Activated naive CD4-positive, alpha-beta T cell treated with anti-CD3 and anti-CD28 coated beads, Interleukin-2, amount 10 ng/mL, durations not matched to agents 7 days and 5 days (primary cell): ENCODE measurements at regions not wholly inside any gene's neighbourhood (a gene's known extent, or its start where the extent isn't known, plus 50 kb on each side); places are given as distances from the start of the nearest gene placed in this dataset.

Source experiments
- CTCF ChIA-PET: fragments of 350-600 bp; sonication (Branson Sonifier 250); formaldehyde crosslinking; loops from one replicate; lab custom pipeline; 2021; ENCODE audit warnings: antibody characterized with exemption; lab: Charles Lee
- DNase-seq: peaks from one replicate; pipeline ENCODE4 v3.0.0-alpha.2; 2020
- H3K27ac Mint-ChIP-seq: one replicate; pipeline ENCODE4 v1.8.0; 2021; ENCODE audit warnings: mild to moderate bottlenecking, moderate library complexity, mixed read lengths
- H3K27me3 Mint-ChIP-seq: one replicate; pipeline ENCODE4 v1.8.0; 2021; ENCODE audit warnings: mild to moderate bottlenecking, mixed read lengths
- H3K36me3 Mint-ChIP-seq: one replicate; pipeline ENCODE4 v1.8.0; 2021; ENCODE audit warnings: mixed read lengths
- H3K4me1 Mint-ChIP-seq: one replicate; pipeline ENCODE4 v1.8.0; 2021; ENCODE audit warnings: mixed read lengths
- H3K4me3 Mint-ChIP-seq: one replicate; pipeline ENCODE4 v1.8.0; 2021; ENCODE audit warnings: mild to moderate bottlenecking, moderate library complexity, mixed read lengths
- H3K9me3 Mint-ChIP-seq: one replicate; pipeline ENCODE4 v1.8.0; 2021; ENCODE audit warnings: mixed read lengths

DNA sequence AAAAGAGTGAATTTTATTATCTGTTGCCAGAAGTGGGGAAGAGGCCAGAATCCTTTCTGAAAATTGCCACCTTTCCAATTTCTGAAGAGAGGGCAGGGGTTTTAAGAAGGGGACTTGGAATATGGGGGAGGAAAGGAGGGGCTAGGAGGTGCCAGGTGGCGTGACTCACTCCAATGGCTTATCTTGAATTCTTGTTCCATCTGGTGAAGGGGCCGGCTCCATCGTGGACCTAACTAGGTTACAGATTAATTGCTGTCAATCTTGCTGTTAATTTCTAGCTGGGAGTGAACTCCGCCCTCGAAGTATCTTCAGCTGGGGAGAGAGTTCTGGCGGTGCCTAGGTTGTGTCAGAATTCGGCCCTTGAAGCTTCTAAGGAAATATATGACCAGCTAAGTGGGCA is 138.7 kb downstream of the YTHDC2 start:
- no peak for DNase-seq
- Mint-ChIP-seq H3K4me3 (no peak overlapping the region), H3K9me3 (no peaks in the 10 kb centered on the region), H3K27me3 (no peaks in the 10 kb centered on the region), H3K4me1 (no peaks in the 10 kb centered on the region), H3K27ac (no peak overlapping the region), H3K36me3 (no peaks in the 10 kb centered on the region)
- CTCF ChIA-PET: interaction anchor here (1.3 kb wide), 1 partner anchor 10 kb away, joined by 3 read pairs; no protein-coding TSS in a partner anchor

DNA sequence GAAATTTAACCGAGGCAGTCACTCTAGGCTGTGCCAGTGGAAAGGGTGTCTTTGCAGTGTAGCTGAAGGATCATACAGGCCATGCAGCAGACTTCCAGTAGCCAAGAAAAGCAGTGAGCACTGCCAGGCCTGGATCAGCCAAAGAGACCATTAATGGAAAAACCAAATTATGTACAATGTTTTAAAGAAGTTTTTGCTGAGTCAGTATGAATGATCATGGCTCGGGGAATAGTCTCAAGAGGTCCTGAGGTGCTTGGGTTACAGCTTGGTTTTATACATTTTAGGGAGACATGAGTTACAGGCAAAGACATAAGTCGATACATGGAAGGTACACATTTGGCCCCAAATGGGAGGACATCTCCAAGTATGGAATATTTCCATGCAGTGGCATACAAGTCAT is 141.3 kb downstream of the YTHDC2 start:
- H3K27ac Mint-ChIP-seq: no peak overlapping the region
- CTCF ChIA-PET: no interaction called here

DNA sequence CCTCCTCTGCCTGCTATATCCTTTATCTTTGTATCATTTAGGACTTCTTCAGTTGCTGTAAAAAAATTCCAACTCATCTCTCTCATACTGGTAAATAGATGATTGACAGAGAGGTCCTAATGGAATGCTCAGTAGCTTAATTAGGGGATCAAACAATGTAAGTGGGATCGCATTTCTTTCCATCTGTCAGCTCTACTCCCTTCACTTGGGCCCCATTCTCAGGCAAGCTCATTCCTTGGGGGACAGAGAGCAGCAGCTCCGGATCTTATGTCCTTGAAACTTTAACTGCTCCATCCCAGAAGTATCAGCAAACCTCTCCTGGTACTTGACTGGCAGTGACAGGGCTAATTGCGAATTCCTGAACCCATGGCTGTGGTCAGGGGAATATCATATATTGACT is 146.7 kb downstream of the YTHDC2 start:
- H3K4me1 Mint-ChIP-seq: no peaks in the 10 kb centered on the region
- no peak overlapping the region for H3K4me3 Mint-ChIP-seq
- CTCF ChIA-PET: interaction anchor here (1.5 to 1.8 kb wide), 2 partner anchors 48 to 326 kb away, joined by 3 to 7 read pairs; no protein-coding TSS in a partner anchor
- no peaks in the 10 kb centered on the region for H3K36me3 Mint-ChIP-seq
- no peak overlapping the region for H3K27ac Mint-ChIP-seq
- H3K27me3 Mint-ChIP-seq: no peaks in the 10 kb centered on the region
- no peak for DNase-seq
- no peaks in the 10 kb centered on the region for H3K9me3 Mint-ChIP-seq

More for the DNA sequence above, 141.3 kb downstream of the YTHDC2 start:
- no peaks in the 10 kb centered on the region for H3K27me3 Mint-ChIP-seq
- no peak overlapping the region for H3K4me3 Mint-ChIP-seq
- no peak for DNase-seq
- H3K4me1 Mint-ChIP-seq: no peaks in the 10 kb centered on the region
- H3K36me3 Mint-ChIP-seq: no peaks in the 10 kb centered on the region
- no peaks in the 10 kb centered on the region for H3K9me3 Mint-ChIP-seq

DNA sequence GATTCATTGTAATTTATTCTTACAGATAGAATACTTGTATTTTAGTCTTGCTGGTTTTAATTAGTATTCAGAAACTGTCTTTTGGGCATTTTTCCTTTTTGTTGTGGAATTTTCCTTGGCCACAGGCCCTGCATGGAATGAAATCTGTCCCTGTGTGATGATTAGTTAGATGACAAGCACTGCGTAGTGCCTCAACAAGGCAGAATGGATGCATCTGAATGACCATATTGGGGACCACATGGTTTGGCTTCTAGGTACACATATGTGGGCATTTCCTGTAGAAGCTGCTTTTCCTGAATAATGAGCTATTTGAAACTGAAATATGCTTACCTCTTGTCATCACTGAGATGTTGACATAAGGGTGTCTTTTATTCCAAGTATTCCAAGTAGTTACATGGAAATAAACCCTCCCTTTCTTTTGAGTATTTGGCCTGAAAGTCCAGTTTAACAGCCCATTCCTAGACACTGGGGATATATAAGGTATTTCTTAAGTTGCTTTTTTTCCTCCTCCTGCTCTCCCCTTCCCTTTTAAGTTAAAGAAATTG is 147.3 kb downstream of the YTHDC2 start:
- CTCF ChIA-PET: interaction anchor here (1.5 to 1.8 kb wide), 2 partner anchors 49 to 327 kb away, joined by 3 to 7 read pairs; no protein-coding TSS in a partner anchor
- no peak overlapping the region for H3K27ac Mint-ChIP-seq
- no peaks in the 10 kb centered on the region for H3K27me3 Mint-ChIP-seq
- DNase-seq: no peak
- H3K4me1 Mint-ChIP-seq: no peaks in the 10 kb centered on the region
- H3K4me3 Mint-ChIP-seq: no peak overlapping the region
- no peaks in the 10 kb centered on the region for H3K36me3 Mint-ChIP-seq
- no peaks in the 10 kb centered on the region for H3K9me3 Mint-ChIP-seq

DNA sequence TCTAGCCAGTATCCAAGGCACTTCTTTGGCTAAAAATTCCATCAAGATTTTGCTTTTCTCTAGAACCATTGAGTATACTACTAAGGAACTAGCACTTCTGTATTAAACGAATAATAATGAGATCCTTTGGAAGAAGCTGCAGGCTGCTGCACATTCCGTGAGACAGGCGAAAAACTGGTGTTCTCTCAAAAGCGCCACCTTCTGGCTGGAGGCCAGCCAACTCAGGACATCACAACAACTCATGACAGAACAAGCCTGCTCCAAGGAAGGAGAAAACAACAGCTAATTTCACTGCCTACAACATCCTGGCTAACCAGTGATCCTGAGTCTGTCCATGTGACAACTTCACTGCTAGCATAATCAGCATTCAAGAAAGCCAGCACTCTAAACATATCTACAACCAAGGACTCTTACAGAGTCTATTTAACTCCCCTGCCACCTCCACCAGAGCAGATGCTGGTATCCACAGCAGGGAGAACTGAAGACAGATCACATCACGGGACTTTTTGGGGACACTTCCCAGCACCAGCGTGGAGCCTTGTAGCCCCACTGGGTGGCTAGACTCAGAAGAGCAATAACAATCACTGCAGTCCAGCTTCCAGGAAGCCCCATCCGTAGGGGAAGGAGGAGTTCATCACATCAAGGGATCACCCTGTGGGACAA is 150.5 kb downstream of the YTHDC2 start:
- Mint-ChIP-seq H3K9me3 (no peaks in the 10 kb centered on the region), H3K4me3 (no peak overlapping the region), H3K27ac (no peak overlapping the region), H3K4me1 (no peaks in the 10 kb centered on the region), H3K27me3 (peaks cover 5% of the 10 kb centered on the region), H3K36me3 (no peaks in the 10 kb centered on the region)
- CTCF ChIA-PET: interaction anchor here (0.9 to 3.4 kb wide), 6 partner anchors 33 to 329 kb away, joined by 3 to 31 read pairs (median 3); no protein-coding TSS in a partner anchor
- DNase-seq: peak; percentile 50

- no peak for DNase-seq
- no peaks in the 10 kb centered on the region for H3K4me1 Mint-ChIP-seq
- no peak overlapping the region for H3K4me3 Mint-ChIP-seq
- CTCF ChIA-PET: interaction anchor here (1.0 kb wide), 1 partner anchor 61 kb away, joined by 3 read pairs; no protein-coding TSS in a partner anchor
- H3K27me3 Mint-ChIP-seq: no peaks in the 10 kb centered on the region
- H3K9me3 Mint-ChIP-seq: peaks cover 4% of the 10 kb centered on the region
- H3K27ac Mint-ChIP-seq: no peak overlapping the region
- H3K36me3 Mint-ChIP-seq: no peaks in the 10 kb centered on the region
These were observed 159.5 kb downstream of the YTHDC2 start for GRCh38 chr5:113673041-113673440.

GRCh38 chr5:113675166-113675565 is 161.7 kb downstream of the YTHDC2 start:
- no peak for DNase-seq
- Mint-ChIP-seq H3K36me3 (no peaks in the 10 kb centered on the region), H3K27ac (no peak overlapping the region), H3K27me3 (no peaks in the 10 kb centered on the region), H3K4me3 (no peak overlapping the region), H3K4me1 (no peaks in the 10 kb centered on the region), H3K9me3 (peaks cover 3% of the 10 kb centered on the region)
- CTCF ChIA-PET: no interaction called here

DNA sequence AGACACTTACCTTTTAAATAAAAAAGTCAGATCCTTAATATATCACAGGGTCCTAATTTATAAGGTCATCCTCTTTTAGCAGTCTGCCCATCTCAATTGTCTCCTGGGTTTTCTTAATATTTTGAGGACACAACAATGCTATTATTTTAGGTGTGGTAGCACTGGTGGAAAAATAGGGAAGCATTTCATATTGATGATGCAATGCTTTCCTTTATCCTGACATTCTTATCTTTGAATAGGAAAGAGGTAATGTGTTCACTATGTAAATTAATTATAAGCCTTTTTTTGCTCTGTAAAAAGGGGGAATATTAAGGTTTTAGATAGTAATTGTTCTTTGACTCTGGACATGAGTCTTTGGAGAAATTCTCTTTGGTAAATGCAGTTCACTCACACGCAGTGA is 164.7 kb downstream of the YTHDC2 start:
- no peaks in the 10 kb centered on the region for H3K36me3 Mint-ChIP-seq
- CTCF ChIA-PET: interaction anchor here (1.3 kb wide), 1 partner anchor 66 kb away, joined by 4 read pairs; no protein-coding TSS in a partner anchor
- no peak overlapping the region for H3K27ac Mint-ChIP-seq
- H3K27me3 Mint-ChIP-seq: no peaks in the 10 kb centered on the region
- peaks cover 3% of the 10 kb centered on the region for H3K9me3 Mint-ChIP-seq
- no peak for DNase-seq
- no peaks in the 10 kb centered on the region for H3K4me1 Mint-ChIP-seq
- no peak overlapping the region for H3K4me3 Mint-ChIP-seq

- Mint-ChIP-seq H3K4me1 (no peaks in the 10 kb centered on the region), H3K36me3 (no peaks in the 10 kb centered on the region), H3K27me3 (no peaks in the 10 kb centered on the region), H3K9me3 (no peaks in the 10 kb centered on the region), H3K4me3 (no peak overlapping the region), H3K27ac (no peak overlapping the region)
- peak; percentile 37 for DNase-seq
- CTCF ChIA-PET: interaction anchor here (1.1 to 2.1 kb wide), 5 partner anchors 67 to 771 kb away, joined by 4 to 13 read pairs (median 4); no protein-coding TSS in a partner anchor
These were observed 165.6 kb downstream of the YTHDC2 start for GRCh38 chr5:113678924-113679575.

DNA sequence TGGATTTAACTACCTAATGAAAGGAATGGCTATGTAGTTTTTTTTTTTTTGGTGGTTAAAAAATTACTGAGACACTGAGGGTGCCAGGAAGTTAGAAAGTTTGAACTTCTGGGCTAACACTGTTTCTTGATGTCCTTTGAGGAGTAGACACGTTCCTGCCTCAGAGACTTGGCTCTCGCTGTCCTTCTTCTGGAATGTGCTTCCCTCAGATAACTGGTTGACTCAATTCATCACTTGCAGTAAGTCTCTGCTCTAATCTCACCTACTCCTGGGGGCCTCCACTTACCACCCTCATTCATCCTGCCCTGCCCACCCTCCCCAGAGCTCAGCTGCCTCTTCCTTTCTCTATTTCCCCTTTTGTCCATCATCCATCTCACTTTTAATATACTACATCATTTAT is 167.0 kb downstream of the YTHDC2 start:
- no peak overlapping the region for H3K27ac Mint-ChIP-seq
- H3K4me3 Mint-ChIP-seq: no peak overlapping the region
- no peaks in the 10 kb centered on the region for H3K27me3 Mint-ChIP-seq
- no peak for DNase-seq
- no peaks in the 10 kb centered on the region for H3K36me3 Mint-ChIP-seq
- H3K9me3 Mint-ChIP-seq: no peaks in the 10 kb centered on the region
- no peaks in the 10 kb centered on the region for H3K4me1 Mint-ChIP-seq
- CTCF ChIA-PET: interaction anchor here (1.2 to 2.1 kb wide), 4 partner anchors 16 to 768 kb away, joined by 3 to 13 read pairs (median 4); no protein-coding TSS in a partner anchor

GRCh38 chr5:113682497-113683136 is 169.1 kb downstream of the YTHDC2 start:
- no peak for DNase-seq
- Mint-ChIP-seq H3K4me3 (no peak overlapping the region), H3K27me3 (peaks cover 6% of the 10 kb centered on the region)

DNA sequence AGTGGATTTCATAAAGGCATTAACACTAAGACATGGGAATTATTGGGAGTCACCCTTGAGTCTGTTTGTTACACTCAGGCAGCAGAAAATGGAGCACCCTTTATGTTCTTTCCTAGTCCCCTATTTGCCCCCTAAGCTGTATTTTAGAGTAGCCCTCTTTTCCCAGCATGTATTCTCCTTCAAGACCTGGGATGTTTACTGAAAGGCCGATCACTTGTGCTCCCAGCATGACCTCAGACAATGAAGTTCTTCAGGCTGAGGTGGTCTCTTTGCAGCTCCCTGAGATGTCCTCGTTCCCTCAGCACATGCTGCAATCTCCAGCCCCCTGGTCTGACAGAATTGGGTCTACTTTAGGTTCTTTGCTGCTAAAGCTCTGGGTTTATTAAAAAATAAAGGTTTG is 169.7 kb downstream of the YTHDC2 start:
- no peaks in the 10 kb centered on the region for H3K4me1 Mint-ChIP-seq
- H3K27ac Mint-ChIP-seq: no peak overlapping the region
- no peak overlapping the region for H3K4me3 Mint-ChIP-seq
- no peak for DNase-seq
- H3K36me3 Mint-ChIP-seq: no peaks in the 10 kb centered on the region
- CTCF ChIA-PET: interaction anchor here (0.6 kb wide), 1 partner anchor 12 kb away, joined by 3 read pairs; no protein-coding TSS in a partner anchor
- peaks cover 6% of the 10 kb centered on the region for H3K27me3 Mint-ChIP-seq
- no peaks in the 10 kb centered on the region for H3K9me3 Mint-ChIP-seq

More at GRCh38 chr5:113682497-113683136, 169.1 kb downstream of the YTHDC2 start:
- CTCF ChIA-PET: interaction anchor here (0.9 to 1.0 kb wide), 2 partner anchors 767 to 768 kb away, joined by 3 read pairs; no protein-coding TSS in a partner anchor
- no peaks in the 10 kb centered on the region for H3K36me3 Mint-ChIP-seq
- no peaks in the 10 kb centered on the region for H3K9me3 Mint-ChIP-seq
- no peak overlapping the region for H3K27ac Mint-ChIP-seq
- no peaks in the 10 kb centered on the region for H3K4me1 Mint-ChIP-seq

DNA sequence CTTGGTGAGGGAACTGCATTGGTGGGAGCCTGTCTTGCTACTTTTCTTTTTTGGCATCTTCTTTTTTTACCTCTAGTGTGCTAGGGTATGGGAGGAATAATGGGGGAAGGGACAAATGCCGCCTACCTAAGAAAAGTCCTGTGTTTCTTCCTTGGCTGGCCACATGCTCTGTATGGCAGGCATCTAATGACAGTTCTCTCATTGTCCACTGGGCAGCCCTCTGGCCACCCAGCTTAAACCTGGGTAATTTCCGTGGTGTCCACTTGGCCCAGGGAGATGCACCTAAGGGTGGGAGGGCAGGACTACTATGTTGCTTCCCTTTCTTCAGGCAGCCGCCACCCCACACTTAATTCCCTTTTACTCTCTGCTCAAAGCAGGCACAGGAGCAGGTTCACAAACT is 173.1 kb downstream of the YTHDC2 start:
- Mint-ChIP-seq H3K4me3 (no peak overlapping the region), H3K9me3 (no peaks in the 10 kb centered on the region)
- CTCF ChIA-PET: interaction anchor here (0.7 kb wide), 1 partner anchor 45 kb away, joined by 4 read pairs; no protein-coding TSS in a partner anchor

DNA sequence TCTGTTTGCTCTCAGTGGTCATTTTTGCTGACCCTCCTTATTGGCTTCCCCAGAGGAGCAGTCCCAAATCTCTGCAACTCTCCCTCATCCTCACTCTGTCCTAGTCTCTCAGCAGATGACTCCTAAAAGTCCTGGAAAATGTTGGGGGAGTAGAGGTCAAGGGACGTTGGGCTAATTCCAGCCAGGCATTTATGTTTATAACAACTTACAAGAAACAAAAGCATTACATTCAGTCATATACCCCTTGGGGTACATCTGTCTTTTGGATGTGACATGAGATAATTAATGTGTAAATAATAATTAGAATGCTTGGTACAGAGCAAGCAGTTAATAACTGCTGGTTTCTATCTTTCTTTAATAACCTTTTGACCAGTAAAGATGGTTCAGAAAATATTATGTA is 176.2 kb downstream of the YTHDC2 start:
- H3K27ac Mint-ChIP-seq: no peak overlapping the region
- CTCF ChIA-PET: no interaction called here
- H3K27me3 Mint-ChIP-seq: peaks cover 25% of the 10 kb centered on the region
- no peak overlapping the region for H3K4me3 Mint-ChIP-seq
- no peaks in the 10 kb centered on the region for H3K9me3 Mint-ChIP-seq
- H3K4me1 Mint-ChIP-seq: no peaks in the 10 kb centered on the region
- H3K36me3 Mint-ChIP-seq: no peaks in the 10 kb centered on the region
- DNase-seq: no peak

More for the DNA sequence above, 173.1 kb downstream of the YTHDC2 start:
- no peak for DNase-seq
- Mint-ChIP-seq H3K4me1 (no peaks in the 10 kb centered on the region), H3K27me3 (peaks cover 6% of the 10 kb centered on the region), H3K27ac (no peak overlapping the region), H3K36me3 (no peaks in the 10 kb centered on the region)
